Spinal cord (tissue), 9 donors: ENCODE measurements at regions not wholly inside any gene's neighbourhood (a gene's known extent, or its start where the extent isn't known, plus 50 kb on each side); places are given as distances from the start of the nearest gene placed in this dataset.

Source experiments
- DNase-seq, 6 donors: peaks; one replicate each; pipeline versions ENCODE4 v3.0.0 to v3.0.0-alpha.2; 2013 to 2015; ENCODE audit warnings: low spot score in 6 of 6, low read depth in 4 of 6
- H3K27ac ChIP-seq: one replicate; pipeline ENCODE4 v1.5.1; 2013; ENCODE audit warnings: low read depth, low read length, control low read depth
- H3K27me3 ChIP-seq: one replicate; pipeline ENCODE4 v1.6.1; 2013; ENCODE audit warnings: low read length; ENCODE audit not compliant: control insufficient read depth, insufficient read depth
- H3K36me3 ChIP-seq: one replicate; pipeline ENCODE4 v1.6.1; 2013; ENCODE audit warnings: low read length; ENCODE audit not compliant: control insufficient read depth, insufficient read depth
- H3K4me1 ChIP-seq: one replicate; pipeline ENCODE4 v1.6.1; 2013; ENCODE audit warnings: low read length; ENCODE audit not compliant: control insufficient read depth, insufficient read depth
- H3K4me3 ChIP-seq: one replicate; pipeline ENCODE4 v1.5.1; 2013; ENCODE audit warnings: low read depth, low read length, control low read depth
- H3K9me3 ChIP-seq: one replicate; pipeline ENCODE4 v1.6.1; 2013; ENCODE audit warnings: low read length; ENCODE audit not compliant: control insufficient read depth, insufficient read depth
- WGBS: methylation state at CpG from one replicate; pipeline ENCODE4 v1.1.5; 2013; ENCODE audit warnings: missing lambda C conversion rate; ENCODE audit not compliant: insufficient coverage; 5-methylcytosine and 5-hydroxymethylcytosine counted together
- donor health status: healthy.

GRCh38 chr5:135660826-135661575 is 82.2 kb upstream of the CXCL14 start:
- no peaks in the 10 kb centered on the region for H3K36me3 ChIP-seq
- no peaks in the 10 kb centered on the region for H3K9me3 ChIP-seq
- DNase-seq = peak in 2 of 6 donors; percentile 66 to 71
- no peaks in the 10 kb centered on the region for H3K27me3 ChIP-seq
- H3K4me1 ChIP-seq = peaks cover 16% of the 10 kb centered on the region
- no peak overlapping the region for H3K27ac ChIP-seq
- WGBS = 46% methylated on average over 3 of the region's 3 CpGs
- H3K4me3 ChIP-seq = no peak overlapping the region

DNA sequence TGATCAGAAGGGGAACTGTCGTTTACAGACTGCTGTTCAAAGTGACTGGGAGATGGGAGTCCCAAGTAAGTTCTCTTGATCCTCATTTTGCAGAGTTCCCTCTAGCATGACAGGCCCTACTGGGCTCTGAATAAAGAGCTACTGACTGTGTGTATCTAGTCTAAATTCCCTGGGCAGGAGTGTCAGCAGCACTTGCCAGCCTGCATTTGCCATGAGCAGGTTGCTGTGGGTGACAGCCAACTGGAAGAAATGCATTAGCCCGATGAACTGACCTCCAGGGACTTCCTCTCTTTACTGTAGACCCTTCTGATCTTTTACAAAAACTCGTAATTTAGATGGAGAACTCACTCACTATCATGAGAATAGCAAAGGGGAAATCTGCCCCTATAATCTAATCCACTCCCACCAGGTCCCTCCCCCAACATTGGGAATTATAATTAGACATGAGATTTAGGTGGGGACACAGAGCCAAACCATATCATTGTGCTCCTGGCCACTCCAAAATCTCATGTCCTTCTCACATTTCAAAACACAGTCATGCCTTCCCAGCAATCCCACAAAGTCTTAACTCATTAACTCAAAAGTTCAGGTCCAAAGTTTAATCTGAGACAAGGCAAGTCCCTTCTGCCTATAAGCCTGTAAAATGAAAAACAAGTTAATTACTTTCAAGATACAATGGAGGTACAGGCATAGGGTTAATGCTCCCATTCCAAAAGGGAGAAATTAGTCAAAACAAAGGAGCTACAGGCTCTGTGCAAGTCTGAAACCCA is 78.9 kb upstream of the CXCL14 start:
- Histone ChIP-seq H3K4me3 (no peak overlapping the region), H3K36me3 (no peaks in the 10 kb centered on the region), H3K27ac (no peak overlapping the region), H3K27me3 (no peaks in the 10 kb centered on the region), H3K9me3 (no peaks in the 10 kb centered on the region), H3K4me1 (peaks cover 15% of the 10 kb centered on the region)
- DNase-seq = no peak
- WGBS = 81% methylated on average over 2 of the region's 3 CpGs

DNA sequence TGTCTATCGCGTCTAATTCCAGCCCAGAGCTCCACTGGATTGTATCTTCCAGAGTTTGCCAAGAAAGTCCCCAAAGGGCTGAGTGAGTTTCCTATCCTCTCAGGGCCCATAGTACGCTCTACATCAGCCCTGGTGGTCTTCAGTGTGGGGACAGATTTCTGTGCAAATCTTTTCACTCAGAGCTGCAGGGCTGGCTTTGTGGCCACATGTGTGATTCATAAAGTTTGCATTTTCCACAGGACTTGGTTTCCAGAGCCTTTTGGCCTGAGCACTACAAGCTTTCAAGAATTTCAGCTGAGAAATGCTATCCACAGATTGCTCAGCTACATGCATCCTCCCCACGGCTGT is 76.7 kb upstream of the CXCL14 start:
- H3K4me3 ChIP-seq = no peak overlapping the region
- H3K27ac ChIP-seq = no peak overlapping the region
- H3K4me1 ChIP-seq = no peaks in the 10 kb centered on the region
- H3K9me3 ChIP-seq = no peaks in the 10 kb centered on the region
- WGBS = 85% methylated on average over 1 of the region's 4 CpGs
- H3K36me3 ChIP-seq = no peaks in the 10 kb centered on the region
- no peak for DNase-seq
- no peaks in the 10 kb centered on the region for H3K27me3 ChIP-seq

GRCh38 chr5:135654761-135655467 is 76.1 kb upstream of the CXCL14 start:
- Histone ChIP-seq H3K36me3 (no peaks in the 10 kb centered on the region), H3K4me1 (no peaks in the 10 kb centered on the region), H3K9me3 (no peaks in the 10 kb centered on the region), H3K27me3 (no peaks in the 10 kb centered on the region), H3K27ac (no peak overlapping the region), H3K4me3 (no peak overlapping the region)
- WGBS = 91% methylated on average over 10 of the region's 12 CpGs
- DNase-seq = no peak

- DNase-seq = no peak
- H3K27ac ChIP-seq = no peak overlapping the region
- H3K4me1 ChIP-seq = no peaks in the 10 kb centered on the region
- H3K27me3 ChIP-seq = no peaks in the 10 kb centered on the region
- H3K4me3 ChIP-seq = no peak overlapping the region
- no peaks in the 10 kb centered on the region for H3K9me3 ChIP-seq
- no peaks in the 10 kb centered on the region for H3K36me3 ChIP-seq
Measured at GRCh38 chr5:135651156-135651555, 72.4 kb upstream of the CXCL14 start.

DNA sequence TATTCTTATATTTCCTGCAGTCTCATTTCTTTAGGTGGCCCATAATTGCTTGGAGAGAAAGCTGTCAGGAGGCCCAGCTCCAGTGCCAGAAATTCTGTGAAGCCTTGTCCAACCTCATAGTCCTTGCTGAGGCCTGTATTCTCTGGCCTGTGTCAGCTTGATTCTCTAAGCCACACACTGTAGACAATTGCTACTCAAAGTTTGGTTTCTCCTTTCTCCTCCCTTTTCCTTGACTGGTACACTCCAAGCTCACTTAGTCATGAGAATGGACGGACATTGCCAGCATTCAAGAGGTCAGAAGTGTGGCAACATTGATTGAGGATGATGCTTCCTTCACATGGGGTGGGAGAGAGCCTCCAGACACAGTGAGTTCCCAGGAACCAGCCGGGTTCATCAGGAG is 71.3 kb upstream of the CXCL14 start:
- 73% methylated on average over 2 of the region's 2 CpGs for WGBS
- DNase-seq = no peak
- no peak overlapping the region for H3K27ac ChIP-seq
- H3K4me3 ChIP-seq = no peak overlapping the region
- H3K27me3 ChIP-seq = no peaks in the 10 kb centered on the region
- H3K36me3 ChIP-seq = no peaks in the 10 kb centered on the region
- no peaks in the 10 kb centered on the region for H3K9me3 ChIP-seq
- no peaks in the 10 kb centered on the region for H3K4me1 ChIP-seq

- DNase-seq = no peak
- no peaks in the 10 kb centered on the region for H3K27me3 ChIP-seq
- no peak overlapping the region for H3K27ac ChIP-seq
- H3K4me3 ChIP-seq = no peak overlapping the region
- H3K36me3 ChIP-seq = no peaks in the 10 kb centered on the region
- WGBS = 89% methylated on average over 3 of the region's 3 CpGs
- no peaks in the 10 kb centered on the region for H3K4me1 ChIP-seq
- no peaks in the 10 kb centered on the region for H3K9me3 ChIP-seq
Measured at GRCh38 chr5:135649435-135649834, 70.6 kb upstream of the CXCL14 start.

DNA sequence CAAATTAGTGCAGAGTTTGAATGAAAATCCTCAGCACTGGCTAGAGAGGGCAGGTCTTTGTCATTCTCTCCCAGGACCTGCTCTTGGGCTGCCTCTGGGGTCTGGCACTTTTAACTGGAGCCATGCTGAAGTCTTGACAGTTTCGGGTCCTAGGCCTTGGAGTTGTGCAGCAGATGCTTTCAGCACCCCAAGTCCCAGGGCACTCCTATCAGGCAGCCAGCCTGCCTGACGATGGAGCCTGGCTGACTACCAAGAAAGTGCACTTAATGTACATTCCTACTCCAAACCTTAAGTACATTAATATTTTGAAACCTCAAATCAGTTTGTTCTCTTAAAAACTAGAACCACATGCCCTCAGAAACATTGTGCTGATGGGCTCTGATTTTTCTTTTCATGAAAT is 69.3 kb upstream of the CXCL14 start:
- Histone ChIP-seq H3K9me3 (no peaks in the 10 kb centered on the region), H3K4me3 (no peak overlapping the region), H3K27me3 (no peaks in the 10 kb centered on the region), H3K36me3 (no peaks in the 10 kb centered on the region), H3K4me1 (no peaks in the 10 kb centered on the region), H3K27ac (no peak overlapping the region)
- 71% methylated on average over 2 of the region's 2 CpGs for WGBS
- no peak for DNase-seq

GRCh38 chr5:135645336-135646180 is 66.8 kb upstream of the CXCL14 start:
- DNase-seq = no peak
- no peaks in the 10 kb centered on the region for H3K9me3 ChIP-seq
- WGBS = 86% methylated on average over 7 of the region's 8 CpGs
- no peaks in the 10 kb centered on the region for H3K36me3 ChIP-seq
- H3K4me1 ChIP-seq = no peaks in the 10 kb centered on the region
- H3K27me3 ChIP-seq = no peaks in the 10 kb centered on the region
- H3K27ac ChIP-seq = no peak overlapping the region
- no peak overlapping the region for H3K4me3 ChIP-seq
